GM23338 (cell line): ENCODE measurements at regions not wholly inside any gene's neighbourhood (a gene's known extent, or its start where the extent isn't known, plus 50 kb on each side); places are given as distances from the start of the nearest gene placed in this dataset.

Experiments used
- ATAC-seq: fragments of 200-7000 bp; cut with Tn5 transposase; 3 replicates; pipeline ENCODE4 v1.9.1; 2020
- DNase-seq: peaks from one replicate; pipeline ENCODE4 v3.0.0-alpha.2; 2015; ENCODE audit warnings: low spot score
- H2AFZ ChIP-seq: fragments of 200-600 bp; sonication (generic); 2 replicates; pipeline ENCODE4 v1.8.0; 2016; ENCODE audit warnings: antibody characterized with exemption, mild to moderate bottlenecking, moderate library complexity
- H3F3A ChIP-seq: fragments of 200-600 bp; sonication (generic); replicated peaks from 2 replicates; pipeline ENCODE4 v1.8.0; 2017; ENCODE audit warnings: antibody characterized with exemption, mixed run types, low read depth
- H3K27ac ChIP-seq: fragments of 200-600 bp; sonication (generic); 2 replicates; pipeline ENCODE4 v1.6.1; 2016; ENCODE audit warnings: low read depth
- H3K27me3 ChIP-seq: fragments of 200-600 bp; sonication (generic); 2 replicates; pipeline ENCODE4 v1.8.0; 2016; ENCODE audit warnings: mild to moderate bottlenecking, mixed run types, moderate library complexity; ENCODE audit not compliant: insufficient read depth
- H3K36me3 ChIP-seq: fragments of 200-600 bp; sonication (generic); 2 replicates; pipeline ENCODE4 v1.8.0; 2016; ENCODE audit warnings: mild to moderate bottlenecking; ENCODE audit not compliant: insufficient read depth
- H3K4me1 ChIP-seq: fragments of 200-600 bp; sonication (generic); 2 replicates; pipeline ENCODE4 v1.8.0; 2016; ENCODE audit warnings: mild to moderate bottlenecking, moderate library complexity; ENCODE audit not compliant: insufficient read depth
- H3K4me2 ChIP-seq: fragments of 200-600 bp; sonication (generic); 2 replicates; pipeline ENCODE4 v1.7.1; 2017; ENCODE audit warnings: mixed run types
- H3K4me3 ChIP-seq: fragments of 200-600 bp; sonication (generic); 2 replicates; pipeline ENCODE4 v1.6.1; 2016; ENCODE audit warnings: mixed run types
- H3K79me2 ChIP-seq: fragments of 200-600 bp; sonication (generic); replicated peaks from 2 replicates; pipeline ENCODE4 v1.8.0; 2017; ENCODE audit warnings: mild to moderate bottlenecking; ENCODE audit not compliant: insufficient read depth
- H3K9me2 ChIP-seq: fragments of 200-600 bp; sonication (generic); 2 replicates; pipeline ENCODE4 v1.8.0; 2017; ENCODE audit not compliant: insufficient read depth
- H4K20me1 ChIP-seq: fragments of 200-600 bp; sonication (generic); replicated peaks from 2 replicates; pipeline ENCODE4 v1.8.0; 2017; ENCODE audit warnings: mild to moderate bottlenecking; ENCODE audit not compliant: insufficient read depth
- H3K27ac Mint-ChIP-seq: 2 replicates; pipeline ENCODE4 v1.8.0; 2020; ENCODE audit warnings: inconsistent platforms, mild to moderate bottlenecking, moderate library complexity, mixed read lengths
- H3K27me3 Mint-ChIP-seq: 3 replicates; pipeline ENCODE4 v1.8.0; 2022; ENCODE audit warnings: low read depth, mild to moderate bottlenecking, moderate library complexity, mixed read lengths, inconsistent platforms; ENCODE audit not compliant: insufficient read depth, poor library complexity
- H3K36me3 Mint-ChIP-seq: 3 replicates; pipeline ENCODE4 v1.8.0; 2021; ENCODE audit warnings: low read depth, mild to moderate bottlenecking, inconsistent platforms, moderate library complexity, mixed read lengths
- H3K4me1 Mint-ChIP-seq: 3 replicates; pipeline ENCODE4 v1.8.0; 2020; ENCODE audit warnings: mild to moderate bottlenecking, inconsistent platforms, mixed read lengths
- H3K4me3 Mint-ChIP-seq: 3 replicates; pipeline ENCODE4 v1.8.0; 2021; ENCODE audit warnings: moderate library complexity, mild to moderate bottlenecking, inconsistent platforms, mixed read lengths
- H3K9me3 Mint-ChIP-seq: 3 replicates; pipeline ENCODE4 v1.8.0; 2020; ENCODE audit warnings: moderate library complexity, mild to moderate bottlenecking, inconsistent platforms, mixed read lengths
- CREB1 ChIP-seq: fragments of 250-450 bp; sonication (Bioruptor Pico); IDR thresholded peaks from 2 replicates; pipeline ENCODE4 v1.5.0; 2020; ENCODE audit warnings: low read depth, mild to moderate bottlenecking, moderate library complexity
- EZH2 ChIP-seq: fragments of 200-600 bp; sonication (generic); IDR thresholded peaks from one replicate; pipeline ENCODE4 v1.8.0; 2017; ENCODE audit warnings: antibody characterized with exemption, mild to moderate bottlenecking, low read depth; ENCODE audit not compliant: unreplicated experiment
- EZH2phosphoT487 ChIP-seq: fragments of 200-600 bp; sonication (generic); IDR thresholded peaks from one replicate; pipeline ENCODE4 v1.8.1; 2018; ENCODE audit warnings: antibody characterized with exemption; ENCODE audit not compliant: unreplicated experiment
- JUNB ChIP-seq: IDR thresholded peaks from one replicate; pipeline ENCODE4 v1.6.1; 2016; ENCODE audit warnings: antibody characterized with exemption; ENCODE audit not compliant: unreplicated experiment
- NANOG ChIP-seq: IDR thresholded peaks from 2 replicates; pipeline ENCODE4 v1.6.1; 2016; ENCODE audit warnings: antibody characterized with exemption, borderline replicate concordance
- STAT1 ChIP-seq: IDR thresholded peaks from one replicate; pipeline ENCODE4 v1.6.1; 2016; ENCODE audit warnings: antibody characterized with exemption; ENCODE audit not compliant: unreplicated experiment
- ZNF114 ChIP-seq: fragments of 250-450 bp; sonication (Bioruptor Pico); IDR thresholded peaks from 2 replicates; pipeline ENCODE4 v1.5.0; 2020; ENCODE audit warnings: mild to moderate bottlenecking, moderate library complexity
- ZNF331 ChIP-seq: fragments of 250-450 bp; sonication (Bioruptor Pico); IDR thresholded peaks from 2 replicates; pipeline ENCODE4 v1.5.0; 2020; ENCODE audit warnings: low read depth, mild to moderate bottlenecking, moderate library complexity
- TF ChIP-seq, protein P1 (sequence below): fragments of 250-450 bp; sonication (Bioruptor Pico); IDR thresholded peaks from 2 replicates; pipeline ENCODE4 v1.5.0; 2020; ENCODE audit warnings: mild to moderate bottlenecking, moderate library complexity
- TF ChIP-seq, protein P2 (sequence below): IDR thresholded peaks from one replicate; pipeline ENCODE4 v1.6.1; 2018; ENCODE audit warnings: antibody characterized with exemption; ENCODE audit not compliant: unreplicated experiment
- TF ChIP-seq, protein P3 (sequence below), 2 experiments: fragments of 200-600 bp in 1 of 2; sonication (generic) in 1 of 2; conservative IDR thresholded peaks; 2 replicates each; pipeline versions ENCODE4 v1.5.1 to v1.6.1; 2016 to 2017; ENCODE audit warnings: antibody characterized with exemption in 2 of 2, low read depth in 2 of 2, mild to moderate bottlenecking in 2 of 2, moderate library complexity in 1 of 2
- TF ChIP-seq, protein P4 (sequence below): IDR thresholded peaks from 2 replicates; pipeline ENCODE4 v1.6.1; 2016; ENCODE audit warnings: antibody characterized with exemption

DNA sequence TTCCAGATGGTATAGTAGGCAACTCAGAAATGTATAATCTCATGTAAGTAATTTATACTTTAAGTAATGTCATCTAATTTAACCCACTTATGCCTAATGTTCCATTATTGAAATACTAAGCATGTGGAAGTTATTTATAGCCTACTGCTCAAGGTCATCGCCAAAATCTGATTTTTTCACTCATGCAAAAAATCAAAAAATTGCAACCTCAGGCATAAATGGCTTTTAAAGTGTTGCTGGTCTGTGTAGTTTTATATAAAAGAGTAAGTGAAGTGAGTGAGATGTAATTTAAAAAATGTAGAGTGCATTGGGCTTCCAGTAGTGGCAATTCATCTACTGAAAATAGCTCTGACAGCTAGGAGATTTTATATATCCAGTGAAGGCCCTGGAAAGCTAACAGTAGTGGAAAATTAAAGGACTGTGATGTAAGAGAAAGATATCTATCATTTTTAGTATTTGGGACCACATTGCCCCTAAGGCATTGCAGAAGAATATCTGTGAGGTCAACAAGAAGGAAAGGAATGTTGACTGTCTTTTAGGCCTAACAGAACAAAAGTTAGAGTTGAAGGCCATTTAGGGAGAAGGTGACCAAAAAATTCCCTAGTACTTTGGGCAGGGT is 624.5 kb upstream of the CHORDC1 start:
- Mint-ChIP-seq H3K4me3 (no peak overlapping the region), H3K36me3 (no peaks in the 10 kb centered on the region), H3K27ac (no peak overlapping the region; the same call in 1 of the 2 replicates), H3K4me1 (no peaks in the 10 kb centered on the region), H3K27me3 (no peaks in the 10 kb centered on the region), H3K9me3 (no peaks in the 10 kb centered on the region)
- Histone ChIP-seq H3K79me2 (no peaks in the 10 kb centered on the region), H3K4me1 (no peaks in the 10 kb centered on the region), H3K9me2 (no peaks in the 10 kb centered on the region), H3K4me2 (no peak overlapping the region), H3K36me3 (no peaks in the 10 kb centered on the region), H3K27ac (no peak overlapping the region), H3K27me3 (no peaks in the 10 kb centered on the region), H4K20me1 (no peaks in the 10 kb centered on the region), H3K4me3 (no peak overlapping the region), H3F3A (no peaks in the 10 kb centered on the region), H2AFZ (no peak overlapping the region)
- ATAC-seq: no peak
- no peak for DNase-seq
- no peak for TF ChIP-seq ZNF114
- TF ChIP-seq, protein P1, sequence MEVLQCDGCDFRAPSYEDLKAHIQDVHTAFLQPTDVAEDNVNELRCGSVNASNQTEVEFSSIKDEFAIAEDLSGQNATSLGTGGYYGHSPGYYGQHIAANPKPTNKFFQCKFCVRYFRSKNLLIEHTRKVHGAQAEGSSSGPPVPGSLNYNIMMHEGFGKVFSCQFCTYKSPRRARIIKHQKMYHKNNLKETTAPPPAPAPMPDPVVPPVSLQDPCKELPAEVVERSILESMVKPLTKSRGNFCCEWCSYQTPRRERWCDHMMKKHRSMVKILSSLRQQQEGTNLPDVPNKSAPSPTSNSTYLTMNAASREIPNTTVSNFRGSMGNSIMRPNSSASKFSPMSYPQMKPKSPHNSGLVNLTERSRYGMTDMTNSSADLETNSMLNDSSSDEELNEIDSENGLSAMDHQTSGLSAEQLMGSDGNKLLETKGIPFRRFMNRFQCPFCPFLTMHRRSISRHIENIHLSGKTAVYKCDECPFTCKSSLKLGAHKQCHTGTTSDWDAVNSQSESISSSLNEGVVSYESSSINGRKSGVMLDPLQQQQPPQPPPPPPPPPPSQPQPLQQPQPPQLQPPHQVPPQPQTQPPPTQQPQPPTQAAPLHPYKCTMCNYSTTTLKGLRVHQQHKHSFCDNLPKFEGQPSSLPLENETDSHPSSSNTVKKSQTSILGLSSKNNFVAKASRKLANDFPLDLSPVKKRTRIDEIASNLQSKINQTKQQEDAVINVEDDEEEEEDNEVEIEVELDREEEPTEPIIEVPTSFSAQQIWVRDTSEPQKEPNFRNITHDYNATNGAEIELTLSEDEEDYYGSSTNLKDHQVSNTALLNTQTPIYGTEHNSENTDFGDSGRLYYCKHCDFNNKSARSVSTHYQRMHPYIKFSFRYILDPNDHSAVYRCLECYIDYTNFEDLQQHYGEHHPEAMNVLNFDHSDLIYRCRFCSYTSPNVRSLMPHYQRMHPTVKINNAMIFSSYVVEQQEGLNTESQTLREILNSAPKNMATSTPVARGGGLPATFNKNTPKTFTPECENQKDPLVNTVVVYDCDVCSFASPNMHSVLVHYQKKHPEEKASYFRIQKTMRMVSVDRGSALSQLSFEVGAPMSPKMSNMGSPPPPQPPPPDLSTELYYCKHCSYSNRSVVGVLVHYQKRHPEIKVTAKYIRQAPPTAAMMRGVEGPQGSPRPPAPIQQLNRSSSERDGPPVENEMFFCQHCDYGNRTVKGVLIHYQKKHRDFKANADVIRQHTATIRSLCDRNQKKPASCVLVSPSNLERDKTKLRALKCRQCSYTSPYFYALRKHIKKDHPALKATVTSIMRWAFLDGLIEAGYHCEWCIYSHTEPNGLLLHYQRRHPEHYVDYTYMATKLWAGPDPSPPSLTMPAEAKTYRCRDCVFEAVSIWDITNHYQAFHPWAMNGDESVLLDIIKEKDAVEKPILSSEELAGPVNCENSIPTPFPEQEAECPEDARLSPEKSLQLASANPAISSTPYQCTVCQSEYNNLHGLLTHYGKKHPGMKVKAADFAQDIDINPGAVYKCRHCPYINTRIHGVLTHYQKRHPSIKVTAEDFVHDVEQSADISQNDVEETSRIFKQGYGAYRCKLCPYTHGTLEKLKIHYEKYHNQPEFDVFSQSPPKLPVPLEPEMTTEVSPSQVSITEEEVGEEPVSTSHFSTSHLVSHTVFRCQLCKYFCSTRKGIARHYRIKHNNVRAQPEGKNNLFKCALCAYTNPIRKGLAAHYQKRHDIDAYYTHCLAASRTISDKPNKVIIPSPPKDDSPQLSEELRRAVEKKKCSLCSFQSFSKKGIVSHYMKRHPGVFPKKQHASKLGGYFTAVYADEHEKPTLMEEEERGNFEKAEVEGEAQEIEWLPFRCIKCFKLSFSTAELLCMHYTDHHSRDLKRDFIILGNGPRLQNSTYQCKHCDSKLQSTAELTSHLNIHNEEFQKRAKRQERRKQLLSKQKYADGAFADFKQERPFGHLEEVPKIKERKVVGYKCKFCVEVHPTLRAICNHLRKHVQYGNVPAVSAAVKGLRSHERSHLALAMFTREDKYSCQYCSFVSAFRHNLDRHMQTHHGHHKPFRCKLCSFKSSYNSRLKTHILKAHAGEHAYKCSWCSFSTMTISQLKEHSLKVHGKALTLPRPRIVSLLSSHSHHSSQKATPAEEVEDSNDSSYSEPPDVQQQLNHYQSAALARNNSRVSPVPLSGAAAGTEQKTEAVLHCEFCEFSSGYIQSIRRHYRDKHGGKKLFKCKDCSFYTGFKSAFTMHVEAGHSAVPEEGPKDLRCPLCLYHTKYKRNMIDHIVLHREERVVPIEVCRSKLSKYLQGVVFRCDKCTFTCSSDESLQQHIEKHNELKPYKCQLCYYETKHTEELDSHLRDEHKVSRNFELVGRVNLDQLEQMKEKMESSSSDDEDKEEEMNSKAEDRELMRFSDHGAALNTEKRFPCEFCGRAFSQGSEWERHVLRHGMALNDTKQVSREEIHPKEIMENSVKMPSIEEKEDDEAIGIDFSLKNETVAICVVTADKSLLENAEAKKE (CRISPR knock-in tag): no peak
- TF ChIP-seq EZH2phosphoT487: no peak
- TF ChIP-seq STAT1: no peak
- TF ChIP-seq ZNF331 (CRISPR knock-in tag): no peak
- TF ChIP-seq, protein P2, sequence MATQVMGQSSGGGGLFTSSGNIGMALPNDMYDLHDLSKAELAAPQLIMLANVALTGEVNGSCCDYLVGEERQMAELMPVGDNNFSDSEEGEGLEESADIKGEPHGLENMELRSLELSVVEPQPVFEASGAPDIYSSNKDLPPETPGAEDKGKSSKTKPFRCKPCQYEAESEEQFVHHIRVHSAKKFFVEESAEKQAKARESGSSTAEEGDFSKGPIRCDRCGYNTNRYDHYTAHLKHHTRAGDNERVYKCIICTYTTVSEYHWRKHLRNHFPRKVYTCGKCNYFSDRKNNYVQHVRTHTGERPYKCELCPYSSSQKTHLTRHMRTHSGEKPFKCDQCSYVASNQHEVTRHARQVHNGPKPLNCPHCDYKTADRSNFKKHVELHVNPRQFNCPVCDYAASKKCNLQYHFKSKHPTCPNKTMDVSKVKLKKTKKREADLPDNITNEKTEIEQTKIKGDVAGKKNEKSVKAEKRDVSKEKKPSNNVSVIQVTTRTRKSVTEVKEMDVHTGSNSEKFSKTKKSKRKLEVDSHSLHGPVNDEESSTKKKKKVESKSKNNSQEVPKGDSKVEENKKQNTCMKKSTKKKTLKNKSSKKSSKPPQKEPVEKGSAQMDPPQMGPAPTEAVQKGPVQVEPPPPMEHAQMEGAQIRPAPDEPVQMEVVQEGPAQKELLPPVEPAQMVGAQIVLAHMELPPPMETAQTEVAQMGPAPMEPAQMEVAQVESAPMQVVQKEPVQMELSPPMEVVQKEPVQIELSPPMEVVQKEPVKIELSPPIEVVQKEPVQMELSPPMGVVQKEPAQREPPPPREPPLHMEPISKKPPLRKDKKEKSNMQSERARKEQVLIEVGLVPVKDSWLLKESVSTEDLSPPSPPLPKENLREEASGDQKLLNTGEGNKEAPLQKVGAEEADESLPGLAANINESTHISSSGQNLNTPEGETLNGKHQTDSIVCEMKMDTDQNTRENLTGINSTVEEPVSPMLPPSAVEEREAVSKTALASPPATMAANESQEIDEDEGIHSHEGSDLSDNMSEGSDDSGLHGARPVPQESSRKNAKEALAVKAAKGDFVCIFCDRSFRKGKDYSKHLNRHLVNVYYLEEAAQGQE: no peak
- TF ChIP-seq, protein P3, sequence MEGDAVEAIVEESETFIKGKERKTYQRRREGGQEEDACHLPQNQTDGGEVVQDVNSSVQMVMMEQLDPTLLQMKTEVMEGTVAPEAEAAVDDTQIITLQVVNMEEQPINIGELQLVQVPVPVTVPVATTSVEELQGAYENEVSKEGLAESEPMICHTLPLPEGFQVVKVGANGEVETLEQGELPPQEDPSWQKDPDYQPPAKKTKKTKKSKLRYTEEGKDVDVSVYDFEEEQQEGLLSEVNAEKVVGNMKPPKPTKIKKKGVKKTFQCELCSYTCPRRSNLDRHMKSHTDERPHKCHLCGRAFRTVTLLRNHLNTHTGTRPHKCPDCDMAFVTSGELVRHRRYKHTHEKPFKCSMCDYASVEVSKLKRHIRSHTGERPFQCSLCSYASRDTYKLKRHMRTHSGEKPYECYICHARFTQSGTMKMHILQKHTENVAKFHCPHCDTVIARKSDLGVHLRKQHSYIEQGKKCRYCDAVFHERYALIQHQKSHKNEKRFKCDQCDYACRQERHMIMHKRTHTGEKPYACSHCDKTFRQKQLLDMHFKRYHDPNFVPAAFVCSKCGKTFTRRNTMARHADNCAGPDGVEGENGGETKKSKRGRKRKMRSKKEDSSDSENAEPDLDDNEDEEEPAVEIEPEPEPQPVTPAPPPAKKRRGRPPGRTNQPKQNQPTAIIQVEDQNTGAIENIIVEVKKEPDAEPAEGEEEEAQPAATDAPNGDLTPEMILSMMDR (conservative IDR thresholded peaks at IDR 0.05; ENCODE audit: low read depth in 2 of 2): no peak
- TF ChIP-seq EZH2: no peak
- TF ChIP-seq CREB1: no peak
- TF ChIP-seq, protein P4, sequence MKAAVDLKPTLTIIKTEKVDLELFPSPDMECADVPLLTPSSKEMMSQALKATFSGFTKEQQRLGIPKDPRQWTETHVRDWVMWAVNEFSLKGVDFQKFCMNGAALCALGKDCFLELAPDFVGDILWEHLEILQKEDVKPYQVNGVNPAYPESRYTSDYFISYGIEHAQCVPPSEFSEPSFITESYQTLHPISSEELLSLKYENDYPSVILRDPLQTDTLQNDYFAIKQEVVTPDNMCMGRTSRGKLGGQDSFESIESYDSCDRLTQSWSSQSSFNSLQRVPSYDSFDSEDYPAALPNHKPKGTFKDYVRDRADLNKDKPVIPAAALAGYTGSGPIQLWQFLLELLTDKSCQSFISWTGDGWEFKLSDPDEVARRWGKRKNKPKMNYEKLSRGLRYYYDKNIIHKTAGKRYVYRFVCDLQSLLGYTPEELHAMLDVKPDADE: no peak
- no peak for TF ChIP-seq JUNB
- TF ChIP-seq NANOG: no peak
